Panc1 (cell line): ENCODE measurements at regions not wholly inside any gene's neighbourhood (a gene's known extent, or its start where the extent isn't known, plus 50 kb on each side); places are given as distances from the start of the nearest gene placed in this dataset.

Experiments
- ATAC-seq: fragments of 200-7000 bp; cut with Tn5 transposase; 2 replicates; pipeline ENCODE4 v1.9.1; 2020; ENCODE audit warnings: mild to moderate bottlenecking, moderate library complexity
- BruUV-seq: library from RNA; stranded (reverse); fragments of 400-500 nt; replicated peaks from 2 replicates; lab custom pipeline; 2021; lab: Mats Ljungman, UMichigan
- CTCF ChIA-PET: fragments of 300-600 bp; sonication (Branson Sonifier 250); formaldehyde crosslinking; loops from one replicate; lab custom pipeline; 2022; ENCODE audit warnings: antibody characterized with exemption; lab: Charles Lee
- POLR2A ChIA-PET: fragments of 300-600 bp; sonication (Branson Sonifier 250); formaldehyde crosslinking; loops from one replicate; lab custom pipeline; 2022; ENCODE audit warnings: antibody characterized with exemption; lab: Charles Lee
- DNase-seq: peaks from one replicate; pipeline ENCODE4 v3.0.0-alpha.2; 2010; ENCODE audit warnings: low read depth, low spot score
- H3K27ac ChIP-seq: 2 replicates; pipeline ENCODE4 v1.5.1; 2011; ENCODE audit warnings: mild to moderate bottlenecking, low read length, inconsistent platforms
- H3K27me3 ChIP-seq: fragments of 200-500 bp; sonication (Bioruptor generic); 2 replicates; pipeline ENCODE4 v1.6.0; 2014; ENCODE audit warnings: low read length, inconsistent platforms; ENCODE audit not compliant: control insufficient read depth, insufficient read depth
- H3K36me3 ChIP-seq: fragments of 200-500 bp; sonication (Bioruptor generic); 2 replicates; pipeline ENCODE4 v1.5.1; 2014; ENCODE audit warnings: inconsistent platforms, mild to moderate bottlenecking, low read length, moderate library complexity; ENCODE audit not compliant: control insufficient read depth, insufficient read depth
- H3K4me1 ChIP-seq: 2 replicates; pipeline ENCODE4 v1.5.1; 2011; ENCODE audit warnings: inconsistent platforms, mild to moderate bottlenecking, low read length, moderate library complexity; ENCODE audit not compliant: control insufficient read depth, insufficient read depth
- H3K4me3 ChIP-seq, 2 experiments: 2 replicates each; pipeline ENCODE4 v1.5.1; 2011 to 2012; ENCODE audit warnings: low read depth in 2 of 2, low read length in 2 of 2, mild to moderate bottlenecking in 2 of 2, inconsistent platforms in 1 of 2, moderate library complexity in 1 of 2
- H3K9me3 ChIP-seq: fragments of 200-500 bp; sonication (Bioruptor generic); 2 replicates; pipeline ENCODE4 v1.5.1; 2014; ENCODE audit warnings: low read depth, mild to moderate bottlenecking, inconsistent platforms, low read length, moderate library complexity; ENCODE audit not compliant: control insufficient read depth, insufficient read depth
- POLR2AphosphoS5 ChIP-seq: IDR thresholded peaks from 2 replicates; pipeline ENCODE4 v1.6.1; 2012; ENCODE audit warnings: mild to moderate bottlenecking, low read depth, low read length, moderate library complexity
- SIN3A ChIP-seq: IDR thresholded peaks from 2 replicates; pipeline ENCODE4 v1.6.1; 2012; ENCODE audit warnings: low read depth, mild to moderate bottlenecking, low read length, moderate library complexity, borderline replicate concordance; ENCODE audit not compliant: insufficient read depth
- TCF7L2 ChIP-seq: IDR thresholded peaks from 2 replicates; pipeline ENCODE4 v1.6.1; 2011; ENCODE audit warnings: mild to moderate bottlenecking, low read depth, low read length, inconsistent platforms
- in situ Hi-C: cut with HindIII; loops from 2 replicates; pipeline ENCODE4 v1.10.0; 2016; ENCODE audit warnings: low sequenced_read_pairs, low pct_unique_long_range_greater_than_20kb
- intact Hi-C: fragments of 100-400 bp; cut with micrococcal nuclease; formaldehyde crosslinking; loops from one replicate; pipeline ENCODE4 v1.10.0; 2022; ENCODE audit not compliant: unreplicated experiment
- TF ChIP-seq, protein P1 (sequence below): fragments of 450-650 bp; IDR thresholded peaks from 2 replicates; pipeline ENCODE4 v1.5.1; 2017; ENCODE audit warnings: mild to moderate bottlenecking
- TF ChIP-seq, protein P2 (sequence below), 2 experiments: IDR thresholded peaks; 2 replicates each; pipeline ENCODE4 v1.6.1; 2011 to 2012; ENCODE audit warnings: low read depth in 2 of 2, control low read depth in 1 of 2, low read length in 1 of 2, mild to moderate bottlenecking in 1 of 2, moderate library complexity in 1 of 2; ENCODE audit not compliant: insufficient read depth in 1 of 2

DNA sequence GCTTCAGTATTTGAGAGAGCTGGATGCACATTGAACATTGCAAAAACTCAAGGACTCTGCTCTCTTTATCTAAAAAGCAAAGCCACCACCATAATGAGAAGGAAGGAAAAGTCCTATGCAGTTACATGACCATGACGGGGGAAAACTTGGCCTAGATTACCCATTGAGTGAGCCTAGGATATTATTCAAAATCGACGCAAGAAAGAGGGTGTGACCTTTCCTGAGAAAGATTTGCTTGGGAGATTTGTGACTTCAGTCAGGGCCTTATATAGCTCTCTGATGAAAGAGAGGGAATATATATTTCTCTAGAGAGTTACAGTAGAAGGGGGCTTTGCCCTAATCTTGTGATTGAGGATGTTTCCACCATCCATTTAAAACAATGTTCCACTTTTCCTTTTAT, 153.0 kb upstream of the DPYD start:
- in situ Hi-C loops (no loop called here), intact Hi-C loops (no loop called here)
- DNase-seq (no peak), ATAC-seq (no peak)
- H3K4me1 ChIP-seq = no peaks in the 10 kb centered on the region
- POLR2A ChIA-PET = no interaction called here
- BruUV-seq = no TSS peak
- H3K27me3 ChIP-seq = no peaks in the 10 kb centered on the region
- H3K36me3 ChIP-seq = no peaks in the 10 kb centered on the region
- TF ChIP-seq, protein P1, sequence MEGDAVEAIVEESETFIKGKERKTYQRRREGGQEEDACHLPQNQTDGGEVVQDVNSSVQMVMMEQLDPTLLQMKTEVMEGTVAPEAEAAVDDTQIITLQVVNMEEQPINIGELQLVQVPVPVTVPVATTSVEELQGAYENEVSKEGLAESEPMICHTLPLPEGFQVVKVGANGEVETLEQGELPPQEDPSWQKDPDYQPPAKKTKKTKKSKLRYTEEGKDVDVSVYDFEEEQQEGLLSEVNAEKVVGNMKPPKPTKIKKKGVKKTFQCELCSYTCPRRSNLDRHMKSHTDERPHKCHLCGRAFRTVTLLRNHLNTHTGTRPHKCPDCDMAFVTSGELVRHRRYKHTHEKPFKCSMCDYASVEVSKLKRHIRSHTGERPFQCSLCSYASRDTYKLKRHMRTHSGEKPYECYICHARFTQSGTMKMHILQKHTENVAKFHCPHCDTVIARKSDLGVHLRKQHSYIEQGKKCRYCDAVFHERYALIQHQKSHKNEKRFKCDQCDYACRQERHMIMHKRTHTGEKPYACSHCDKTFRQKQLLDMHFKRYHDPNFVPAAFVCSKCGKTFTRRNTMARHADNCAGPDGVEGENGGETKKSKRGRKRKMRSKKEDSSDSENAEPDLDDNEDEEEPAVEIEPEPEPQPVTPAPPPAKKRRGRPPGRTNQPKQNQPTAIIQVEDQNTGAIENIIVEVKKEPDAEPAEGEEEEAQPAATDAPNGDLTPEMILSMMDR = no peak
- TF ChIP-seq SIN3A = no peak
- no peak for TF ChIP-seq POLR2AphosphoS5
- TF ChIP-seq TCF7L2 = no peak
- TF ChIP-seq, protein P2, sequence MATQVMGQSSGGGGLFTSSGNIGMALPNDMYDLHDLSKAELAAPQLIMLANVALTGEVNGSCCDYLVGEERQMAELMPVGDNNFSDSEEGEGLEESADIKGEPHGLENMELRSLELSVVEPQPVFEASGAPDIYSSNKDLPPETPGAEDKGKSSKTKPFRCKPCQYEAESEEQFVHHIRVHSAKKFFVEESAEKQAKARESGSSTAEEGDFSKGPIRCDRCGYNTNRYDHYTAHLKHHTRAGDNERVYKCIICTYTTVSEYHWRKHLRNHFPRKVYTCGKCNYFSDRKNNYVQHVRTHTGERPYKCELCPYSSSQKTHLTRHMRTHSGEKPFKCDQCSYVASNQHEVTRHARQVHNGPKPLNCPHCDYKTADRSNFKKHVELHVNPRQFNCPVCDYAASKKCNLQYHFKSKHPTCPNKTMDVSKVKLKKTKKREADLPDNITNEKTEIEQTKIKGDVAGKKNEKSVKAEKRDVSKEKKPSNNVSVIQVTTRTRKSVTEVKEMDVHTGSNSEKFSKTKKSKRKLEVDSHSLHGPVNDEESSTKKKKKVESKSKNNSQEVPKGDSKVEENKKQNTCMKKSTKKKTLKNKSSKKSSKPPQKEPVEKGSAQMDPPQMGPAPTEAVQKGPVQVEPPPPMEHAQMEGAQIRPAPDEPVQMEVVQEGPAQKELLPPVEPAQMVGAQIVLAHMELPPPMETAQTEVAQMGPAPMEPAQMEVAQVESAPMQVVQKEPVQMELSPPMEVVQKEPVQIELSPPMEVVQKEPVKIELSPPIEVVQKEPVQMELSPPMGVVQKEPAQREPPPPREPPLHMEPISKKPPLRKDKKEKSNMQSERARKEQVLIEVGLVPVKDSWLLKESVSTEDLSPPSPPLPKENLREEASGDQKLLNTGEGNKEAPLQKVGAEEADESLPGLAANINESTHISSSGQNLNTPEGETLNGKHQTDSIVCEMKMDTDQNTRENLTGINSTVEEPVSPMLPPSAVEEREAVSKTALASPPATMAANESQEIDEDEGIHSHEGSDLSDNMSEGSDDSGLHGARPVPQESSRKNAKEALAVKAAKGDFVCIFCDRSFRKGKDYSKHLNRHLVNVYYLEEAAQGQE (IDR thresholded peaks at IDR 0.05; ENCODE audit: insufficient read depth in 1 of 2, low read depth in 2 of 2, low read length in 1 of 2) = no peak
- H3K4me3 ChIP-seq = no peak overlapping the region
- no peak overlapping the region; the same call in 1 of the 2 replicates for H3K27ac ChIP-seq
- H3K9me3 ChIP-seq = no peaks in the 10 kb centered on the region; the same call in 1 of the 2 replicates
- CTCF ChIA-PET = no interaction called here

DNA sequence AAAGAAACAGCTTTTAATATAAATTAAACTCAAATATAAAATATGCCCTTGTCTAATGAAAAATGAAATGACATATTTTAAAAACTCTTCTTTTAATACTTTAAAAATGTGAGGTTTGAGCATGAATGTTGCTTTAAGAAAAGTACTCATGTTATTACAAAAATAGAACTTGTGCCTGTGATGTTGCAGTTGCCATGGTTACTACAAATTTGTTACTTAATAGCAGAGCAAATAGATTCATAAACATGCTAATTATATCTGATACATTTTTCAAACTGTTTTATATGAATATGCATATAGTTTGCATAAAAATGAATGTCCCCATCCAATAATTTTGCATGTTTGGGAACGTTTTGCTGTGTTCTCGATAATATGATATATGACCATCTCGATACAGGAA, 152.3 kb upstream of the DPYD start:
- Histone ChIP-seq H3K27ac (no peak overlapping the region), H3K4me3 (no peak overlapping the region), H3K27me3 (no peaks in the 10 kb centered on the region), H3K9me3 (no peaks in the 10 kb centered on the region; the same call in 1 of the 2 replicates), H3K4me1 (no peaks in the 10 kb centered on the region), H3K36me3 (no peaks in the 10 kb centered on the region)
- POLR2A ChIA-PET = no interaction called here
- intact Hi-C loops = no loop called here
- CTCF ChIA-PET = no interaction called here
- TF ChIP-seq SIN3A = no peak
- TF ChIP-seq, protein P2 (IDR thresholded peaks at IDR 0.05; ENCODE audit: insufficient read depth in 1 of 2, low read depth in 2 of 2, low read length in 1 of 2) = no peak
- no peak for TF ChIP-seq TCF7L2
- no peak for TF ChIP-seq POLR2AphosphoS5
- TF ChIP-seq, protein P1 = no peak
- in situ Hi-C loops = no loop called here
- ATAC-seq (no peak), DNase-seq (no peak)
- no TSS peak for BruUV-seq
